Bronchial epithelial cell (primary cell): ENCODE measurements at regions not wholly inside any gene's neighbourhood (a gene's known extent, or its start where the extent isn't known, plus 50 kb on each side); places are given as distances from the start of the nearest gene placed in this dataset.

Experiments
- DNase-seq: peaks from one replicate; pipeline ENCODE4 v3.0.0-alpha.2; 2010; ENCODE audit warnings: low read depth
- FAIRE-seq: peaks from 2 replicates; lab custom pipeline; 2011; peaks lifted over from hg19 to GRCh38; lab: Jason Lieb, UNC
- H3K27me3 ChIP-seq: 2 replicates; pipeline ENCODE4 v1.5.1; 2011; ENCODE audit warnings: low read length; ENCODE audit not compliant: control insufficient read depth, insufficient read depth
- H3K36me3 ChIP-seq: 2 replicates; pipeline ENCODE4 v1.5.1; 2011; ENCODE audit warnings: low read length; ENCODE audit not compliant: control insufficient read depth, insufficient read depth
- H3K4me3 ChIP-seq: 2 replicates; pipeline ENCODE4 v1.5.1; 2011; ENCODE audit warnings: mild to moderate bottlenecking, low read depth, low read length, control low read depth
- TF ChIP-seq, protein P1 (sequence below): IDR thresholded peaks from 2 replicates; pipeline ENCODE4 v1.5.1; 2011; ENCODE audit warnings: mild to moderate bottlenecking, moderate library complexity, low read length, control low read depth, inconsistent platforms; ENCODE audit not compliant: insufficient read depth, severe bottlenecking

GRCh38 chr3:88222343-88222742 lies 72.6 kb downstream of the C3orf38 start:
- Histone ChIP-seq H3K4me3 (no peak overlapping the region), H3K27me3 (no peaks in the 10 kb centered on the region), H3K36me3 (no peaks in the 10 kb centered on the region)
- DNase-seq (no peak), FAIRE-seq (no peak)
- TF ChIP-seq, protein P1, sequence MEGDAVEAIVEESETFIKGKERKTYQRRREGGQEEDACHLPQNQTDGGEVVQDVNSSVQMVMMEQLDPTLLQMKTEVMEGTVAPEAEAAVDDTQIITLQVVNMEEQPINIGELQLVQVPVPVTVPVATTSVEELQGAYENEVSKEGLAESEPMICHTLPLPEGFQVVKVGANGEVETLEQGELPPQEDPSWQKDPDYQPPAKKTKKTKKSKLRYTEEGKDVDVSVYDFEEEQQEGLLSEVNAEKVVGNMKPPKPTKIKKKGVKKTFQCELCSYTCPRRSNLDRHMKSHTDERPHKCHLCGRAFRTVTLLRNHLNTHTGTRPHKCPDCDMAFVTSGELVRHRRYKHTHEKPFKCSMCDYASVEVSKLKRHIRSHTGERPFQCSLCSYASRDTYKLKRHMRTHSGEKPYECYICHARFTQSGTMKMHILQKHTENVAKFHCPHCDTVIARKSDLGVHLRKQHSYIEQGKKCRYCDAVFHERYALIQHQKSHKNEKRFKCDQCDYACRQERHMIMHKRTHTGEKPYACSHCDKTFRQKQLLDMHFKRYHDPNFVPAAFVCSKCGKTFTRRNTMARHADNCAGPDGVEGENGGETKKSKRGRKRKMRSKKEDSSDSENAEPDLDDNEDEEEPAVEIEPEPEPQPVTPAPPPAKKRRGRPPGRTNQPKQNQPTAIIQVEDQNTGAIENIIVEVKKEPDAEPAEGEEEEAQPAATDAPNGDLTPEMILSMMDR = no peak

DNA sequence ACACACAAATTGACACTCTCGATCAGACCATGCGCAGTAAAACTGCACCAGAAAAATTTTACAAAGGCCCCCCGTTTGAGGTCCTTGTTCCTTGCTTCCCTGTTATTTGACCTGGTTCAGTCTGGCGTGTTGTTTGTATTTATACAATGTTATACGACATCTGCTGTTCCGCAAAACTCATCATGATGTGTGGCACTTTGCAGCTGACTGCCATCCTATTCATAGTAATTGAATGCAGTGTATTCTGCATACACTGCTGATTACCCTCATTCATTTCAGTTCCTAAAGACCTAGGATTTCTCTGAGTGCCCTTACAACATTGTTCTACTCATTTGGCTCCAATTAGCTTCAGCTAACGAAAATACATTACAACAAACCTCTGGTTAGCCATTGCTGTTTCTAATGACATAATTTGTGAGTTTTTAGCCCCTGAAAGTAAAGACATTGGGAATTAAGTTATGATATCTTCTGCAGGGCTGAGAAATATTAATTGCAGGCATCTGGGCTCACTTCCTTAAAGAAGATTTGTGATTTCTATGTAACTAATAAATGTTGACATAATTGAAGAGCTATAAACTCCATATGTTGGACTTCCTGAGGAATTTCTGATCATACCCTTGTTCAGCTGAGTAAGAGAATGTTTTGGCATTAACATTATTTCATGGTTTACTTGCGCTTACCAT lies 75.7 kb downstream of the C3orf38 start:
- DNase-seq (no peak), FAIRE-seq (no peak)
- TF ChIP-seq, protein P1 = no peak
- Histone ChIP-seq H3K36me3 (no peaks in the 10 kb centered on the region), H3K4me3 (no peak overlapping the region), H3K27me3 (no peaks in the 10 kb centered on the region)

DNA sequence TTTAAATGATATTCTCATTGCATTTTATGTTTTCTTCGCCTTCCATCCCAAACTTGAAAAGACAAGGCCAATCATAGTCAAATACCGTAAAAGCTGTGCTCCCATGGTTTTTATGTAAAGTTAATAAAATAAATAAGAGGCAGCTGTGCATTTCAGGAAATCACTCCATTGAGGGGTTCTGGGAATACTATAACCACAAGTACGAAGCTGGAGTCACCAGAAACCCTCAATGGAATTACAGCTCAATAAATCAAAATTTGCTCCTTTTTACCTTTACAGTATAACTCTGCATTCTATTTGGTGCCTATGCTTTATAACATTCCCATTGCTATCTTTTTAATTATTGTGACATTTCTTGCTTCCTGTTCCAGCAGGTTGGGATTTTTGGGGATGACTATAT lies 77.2 kb downstream of the C3orf38 start:
- DNase-seq (no peak), FAIRE-seq (no peak)
- TF ChIP-seq, protein P1 = no peak
- Histone ChIP-seq H3K4me3 (no peak overlapping the region), H3K27me3 (no peaks in the 10 kb centered on the region), H3K36me3 (no peaks in the 10 kb centered on the region)

DNA sequence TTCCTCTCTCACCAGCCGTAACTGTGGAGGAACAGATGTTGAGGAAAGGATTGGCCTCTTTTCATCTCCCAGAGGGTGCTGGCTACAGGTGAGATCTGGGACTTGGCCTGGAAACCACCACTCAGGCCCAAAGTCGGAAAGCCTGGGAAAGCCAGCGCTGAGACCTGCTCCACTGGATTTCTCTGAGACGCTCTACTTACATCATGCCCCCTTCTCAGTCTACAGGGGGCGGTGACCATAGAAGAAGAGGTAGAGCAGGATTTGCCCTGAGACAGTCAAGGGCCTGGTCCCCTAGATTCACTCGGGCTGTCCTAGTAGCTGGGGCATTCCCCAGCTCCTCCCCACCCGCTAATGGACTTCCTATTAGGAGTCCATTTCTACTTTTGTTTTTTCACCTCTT lies 80.9 kb downstream of the C3orf38 start:
- no peaks in the 10 kb centered on the region for H3K36me3 ChIP-seq
- H3K4me3 ChIP-seq = no peak overlapping the region
- DNase-seq = no peak
- no peaks in the 10 kb centered on the region for H3K27me3 ChIP-seq
- TF ChIP-seq, protein P1 = no peak
- FAIRE-seq = no peak

- H3K27me3 ChIP-seq = no peaks in the 10 kb centered on the region
- no peak overlapping the region for H3K4me3 ChIP-seq
- FAIRE-seq (no peak), DNase-seq (peak; percentile 37)
- H3K36me3 ChIP-seq = no peaks in the 10 kb centered on the region
- TF ChIP-seq, protein P1 = no peak
Observed at GRCh38 chr3:88231207-88231606, 81.4 kb downstream of the C3orf38 start.

- FAIRE-seq (no peak), DNase-seq (no peak)
- Histone ChIP-seq H3K4me3 (no peak overlapping the region), H3K27me3 (no peaks in the 10 kb centered on the region), H3K36me3 (no peaks in the 10 kb centered on the region)
- TF ChIP-seq, protein P1 = no peak
Observed at GRCh38 chr3:88231632-88232031, 81.9 kb downstream of the C3orf38 start.
